Activated naive CD4-positive, alpha-beta T cell treated with anti-CD3 and anti-CD28 coated beads, Interleukin-2, amount 50 U/mL, for 16 hours (primary cell): ENCODE measurements at regions not wholly inside any gene's neighbourhood (a gene's known extent, or its start where the extent isn't known, plus 50 kb on each side); places are given as distances from the start of the nearest gene placed in this dataset.
"Not testable (repeated sequence)": the region's sequence is repeated elsewhere in the genome, so short reads cannot be mapped to it uniquely, and the experiment has no call there.

Experiments used
- DNase-seq: peaks from one replicate; pipeline ENCODE4 v3.0.0-alpha.2; 2020

- DNase-seq = no peak
Measured at GRCh38 chr5:126233256-126233655, 190.0 kb upstream of the GRAMD2B start.

DNA sequence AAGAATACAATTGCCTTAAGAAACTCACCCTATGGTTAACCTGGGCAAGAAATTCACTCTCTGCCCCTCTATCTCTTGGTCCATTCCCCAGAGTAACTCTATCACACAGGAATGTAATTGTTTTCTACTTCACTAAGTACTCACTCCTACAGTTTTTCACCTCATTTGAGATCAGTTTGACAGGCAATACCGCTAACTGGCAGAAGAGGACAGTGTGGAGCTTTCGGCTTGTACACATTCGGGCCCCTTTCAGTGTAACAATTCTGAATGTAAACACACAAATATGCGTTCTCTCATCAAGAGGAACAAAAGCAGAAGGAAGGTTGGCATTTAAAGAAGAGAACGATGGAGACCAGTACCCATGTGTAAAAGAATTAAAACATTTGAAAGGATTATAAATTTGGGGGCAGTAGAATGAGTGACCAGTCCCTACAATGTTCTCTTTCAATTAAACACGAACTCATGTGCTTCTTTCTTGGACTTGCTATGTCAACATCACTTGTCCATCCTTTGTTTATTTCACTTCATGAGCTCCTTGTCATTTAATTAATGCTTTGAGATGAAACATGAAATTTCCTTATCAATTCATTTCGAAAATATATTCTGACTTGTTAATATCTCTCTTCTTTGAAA, 188.5 kb upstream of the GRAMD2B start:
- no peak for DNase-seq

- no peak for DNase-seq
Measured at GRCh38 chr5:126235628-126236027, 187.6 kb upstream of the GRAMD2B start.

- DNase-seq = no peak
Measured at GRCh38 chr5:126236994-126237393, 186.2 kb upstream of the GRAMD2B start.

GRCh38 chr5:126248611-126249010, 174.6 kb upstream of the GRAMD2B start:
- DNase-seq = no peak

- DNase-seq = no peak
Measured at GRCh38 chr5:126251024-126251423, 172.2 kb upstream of the GRAMD2B start.

- no peak for DNase-seq
Measured at GRCh38 chr5:126253406-126253805, 169.8 kb upstream of the GRAMD2B start.

DNA sequence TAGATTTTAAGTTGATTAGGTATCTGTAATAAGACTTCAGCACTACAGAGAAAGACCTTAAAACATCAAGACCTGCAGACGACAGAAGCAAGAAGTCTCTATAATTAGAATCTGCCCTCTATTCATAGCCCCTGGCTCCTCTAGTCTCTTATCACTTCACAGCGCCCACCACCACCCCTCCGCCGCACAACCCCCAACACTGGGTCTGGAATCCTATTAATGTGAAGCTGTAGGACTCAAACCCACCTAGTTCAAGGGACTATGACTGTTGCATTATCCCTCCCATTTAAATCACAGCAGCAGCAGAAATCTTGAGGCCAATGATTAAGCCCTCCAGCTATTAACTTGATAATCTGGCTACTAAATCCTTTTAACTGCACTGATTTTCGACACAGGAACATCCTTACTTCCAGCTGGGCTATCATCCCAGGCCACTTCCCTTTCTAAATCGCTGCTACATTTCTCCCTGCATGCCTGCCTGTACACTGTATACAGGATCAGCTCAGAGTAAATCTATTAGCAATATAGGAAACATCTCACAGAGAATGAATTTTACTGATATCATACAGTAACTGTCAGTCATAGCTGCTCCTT, 159.5 kb upstream of the GRAMD2B start:
- DNase-seq = no peak

- DNase-seq = no peak
Measured at GRCh38 chr5:126265917-126266316, 157.3 kb upstream of the GRAMD2B start.

DNA sequence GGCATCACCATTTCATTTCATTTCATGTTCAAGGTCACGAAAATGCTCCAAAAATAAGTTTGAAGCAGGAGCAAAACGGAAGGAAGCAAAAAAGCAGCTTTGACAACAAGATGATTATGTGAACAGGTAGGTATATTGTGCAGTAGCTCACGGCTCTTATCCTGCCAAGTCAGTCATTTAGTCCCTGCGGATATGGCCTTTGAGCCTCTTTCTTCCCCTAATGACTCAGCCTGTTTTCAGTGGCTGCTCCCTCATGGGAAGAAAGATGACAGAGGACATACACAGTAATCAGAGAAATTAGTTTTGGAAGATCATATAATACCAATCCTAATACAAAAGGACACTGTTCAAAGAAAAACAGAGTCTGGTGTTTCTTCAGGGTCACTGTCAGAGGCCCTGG, 155.8 kb upstream of the GRAMD2B start:
- no peak for DNase-seq

DNA sequence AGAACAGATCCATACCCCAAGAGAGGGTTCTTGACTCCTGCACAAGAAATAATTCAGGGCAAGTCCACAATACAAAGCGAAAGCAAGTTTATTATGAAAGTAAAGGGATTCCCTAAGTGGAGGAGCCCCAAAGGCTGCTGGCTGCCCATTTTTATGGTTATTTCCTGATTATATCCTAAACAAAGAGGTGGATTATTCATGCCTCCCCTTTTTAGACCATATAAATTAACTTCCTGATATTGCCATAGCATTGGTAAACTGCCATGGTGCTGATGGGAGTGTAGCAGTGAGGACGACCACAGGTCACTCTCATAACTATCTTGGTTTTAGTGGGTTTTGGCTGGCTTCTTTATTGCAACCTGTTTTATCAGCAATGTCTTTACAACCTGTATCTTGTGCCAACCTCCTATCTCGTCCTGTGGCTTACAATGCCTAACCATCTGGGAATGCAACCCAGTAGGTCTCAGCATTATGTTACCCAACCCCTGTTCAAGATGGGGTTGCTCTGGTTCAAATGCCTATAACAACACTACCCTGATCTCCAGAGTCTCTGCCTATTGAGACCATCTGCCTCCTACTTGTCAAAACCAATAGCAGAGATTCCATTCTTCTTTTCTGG, 154.4 kb upstream of the GRAMD2B start:
- no peak for DNase-seq

DNA sequence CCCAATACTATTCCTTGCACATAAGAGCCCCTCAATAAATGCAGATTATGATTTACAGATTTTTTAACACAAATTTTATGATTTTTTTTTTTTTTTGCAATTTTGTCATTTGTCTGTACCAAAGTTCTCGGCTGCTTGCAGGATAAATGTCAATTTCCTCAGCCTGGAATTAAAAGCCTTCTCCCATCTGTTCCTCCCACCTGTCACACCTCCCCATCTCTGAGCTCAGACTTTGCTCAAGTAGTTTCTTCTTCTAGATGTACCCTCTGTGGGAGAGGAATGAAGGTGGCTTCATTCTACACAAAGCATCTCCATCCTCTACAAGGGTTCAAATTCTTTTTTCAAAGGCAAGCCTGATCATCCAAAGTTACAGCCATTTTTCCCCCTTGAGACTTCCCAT, 153.7 kb upstream of the GRAMD2B start:
- no peak for DNase-seq

DNA sequence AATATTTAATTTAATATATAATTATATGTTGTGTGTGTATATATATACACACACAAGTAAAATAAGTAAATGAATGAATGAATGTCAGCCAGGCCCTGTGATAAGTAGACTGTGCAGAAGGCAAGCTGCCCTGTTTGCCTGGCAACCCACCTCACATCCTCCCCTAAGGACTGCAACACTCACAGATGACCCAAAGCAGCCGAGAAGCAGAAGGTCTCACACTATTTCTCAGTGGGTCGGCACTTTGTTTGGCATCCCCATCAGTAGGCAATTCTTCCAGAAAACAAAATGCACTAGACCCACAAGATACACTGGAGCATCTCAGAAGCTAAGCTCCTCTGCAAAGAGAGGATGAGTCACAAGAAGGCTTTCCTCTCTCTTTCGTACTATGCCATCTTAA, 152.1 kb upstream of the GRAMD2B start:
- no peak for DNase-seq

DNA sequence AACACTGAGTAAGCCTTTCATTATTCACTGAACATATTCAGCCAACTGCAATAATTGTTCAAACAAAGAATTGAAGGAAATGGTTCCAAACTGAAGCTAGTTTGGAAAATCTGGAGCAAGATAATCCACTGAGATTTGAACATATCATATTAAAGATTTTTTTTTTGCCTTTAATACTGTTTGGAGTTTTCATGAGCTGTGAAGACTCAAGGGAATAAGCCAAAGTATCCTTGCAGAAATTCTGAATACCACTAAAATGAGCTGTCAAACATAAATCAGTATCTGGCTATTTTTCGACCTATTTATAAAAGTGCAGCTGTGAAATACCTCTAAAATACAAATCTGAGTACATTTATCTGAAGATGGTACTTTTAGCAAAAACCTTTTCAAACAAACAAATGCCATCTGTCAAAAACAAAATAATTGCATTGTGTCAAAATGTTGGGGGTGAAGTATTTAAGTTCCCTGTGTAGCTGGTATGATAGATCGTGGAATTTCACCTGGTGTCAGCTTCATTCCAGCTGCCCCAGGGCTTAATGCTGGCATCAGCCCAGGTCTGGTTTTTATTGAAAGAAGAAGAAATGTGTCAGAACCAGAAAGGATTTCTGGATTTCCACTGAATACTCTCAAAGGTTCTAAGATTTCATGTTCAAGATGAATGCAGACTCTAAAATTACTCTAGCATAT, 149.0 kb upstream of the GRAMD2B start:
- no peak for DNase-seq

DNA sequence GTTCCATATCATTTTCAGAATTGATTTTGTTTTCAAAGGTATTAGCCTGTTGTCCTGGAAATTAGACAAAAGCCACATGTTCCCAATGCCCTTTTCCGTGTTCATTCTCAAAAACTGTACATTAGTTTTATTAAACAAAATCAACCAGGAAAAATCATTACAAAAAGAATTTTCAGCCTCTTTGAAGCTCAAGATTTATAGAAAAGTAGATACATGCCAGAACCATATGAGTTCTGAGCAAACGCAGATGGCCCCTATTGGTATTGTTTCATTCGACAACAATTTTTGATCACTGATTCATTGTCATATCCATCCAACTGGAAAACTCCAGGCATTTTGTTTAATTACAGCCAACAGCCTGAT, 148.5 kb upstream of the GRAMD2B start:
- no peak for DNase-seq

GRCh38 chr5:126277762-126278161, 145.4 kb upstream of the GRAMD2B start:
- DNase-seq = no peak

GRCh38 chr5:126280343-126280742, 142.9 kb upstream of the GRAMD2B start:
- DNase-seq = no peak

DNA sequence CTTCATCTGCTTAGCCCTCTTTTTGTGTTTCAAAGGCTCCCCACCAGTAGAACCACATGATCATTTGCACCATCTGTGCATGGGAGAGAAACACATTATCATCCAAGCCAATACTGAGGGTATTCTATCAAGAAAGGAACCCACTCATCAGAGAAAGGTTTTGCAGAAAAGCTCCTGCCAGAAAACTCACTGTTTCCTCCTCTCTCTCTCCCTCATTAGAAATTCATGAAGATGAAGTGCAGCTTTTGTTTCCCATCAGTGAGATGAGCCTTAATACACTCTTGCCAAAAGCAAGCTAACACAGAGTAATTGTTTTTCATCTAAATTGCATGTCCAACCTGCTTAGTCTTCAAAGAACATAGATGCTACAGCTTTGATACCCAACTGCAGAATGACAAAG, 142.4 kb upstream of the GRAMD2B start:
- DNase-seq = no peak

- no peak for DNase-seq
Measured at GRCh38 chr5:126284977-126285696, 138.1 kb upstream of the GRAMD2B start.

DNA sequence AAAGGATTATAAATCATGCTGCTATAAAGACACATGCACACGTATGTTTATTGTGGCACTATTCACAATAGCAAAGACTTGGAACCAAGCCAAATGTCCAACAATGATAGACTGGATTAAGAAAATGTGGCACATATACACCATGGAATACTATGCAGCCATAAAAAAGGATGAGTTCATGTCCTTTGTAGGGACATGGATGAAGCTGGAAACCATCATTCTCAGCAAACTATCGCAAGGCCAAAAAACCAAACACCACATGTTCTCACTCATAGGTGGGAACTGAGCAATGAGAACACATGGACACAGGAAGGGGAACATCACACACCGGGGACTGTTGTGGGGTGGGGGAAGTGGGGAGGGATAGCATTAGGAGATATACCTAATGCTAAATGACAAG, 127.1 kb upstream of the GRAMD2B start:
- DNase-seq = not testable (repeated sequence)

DNA sequence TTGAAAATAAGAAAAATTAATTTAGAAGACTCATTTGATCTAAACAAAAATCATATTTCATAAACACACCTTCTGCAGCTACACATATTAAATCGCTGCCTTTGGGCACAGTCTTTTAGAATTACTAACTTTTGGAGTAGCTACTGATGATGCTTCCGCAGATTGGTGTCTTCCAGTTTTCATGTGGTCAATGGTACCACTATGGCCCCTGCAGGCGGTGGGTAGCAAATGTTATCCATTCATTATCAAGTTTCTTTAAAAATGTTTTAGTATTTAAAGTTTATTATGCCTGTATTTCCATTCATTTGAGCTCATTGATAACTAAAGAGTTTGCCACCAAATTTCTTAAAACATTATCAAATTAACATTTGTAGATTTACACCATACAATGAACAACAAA, 122.9 kb upstream of the GRAMD2B start:
- DNase-seq = no peak

GRCh38 chr5:126301056-126301455, 122.2 kb upstream of the GRAMD2B start:
- DNase-seq = no peak

GRCh38 chr5:126309860-126310259, 113.3 kb upstream of the GRAMD2B start:
- no peak for DNase-seq

DNA sequence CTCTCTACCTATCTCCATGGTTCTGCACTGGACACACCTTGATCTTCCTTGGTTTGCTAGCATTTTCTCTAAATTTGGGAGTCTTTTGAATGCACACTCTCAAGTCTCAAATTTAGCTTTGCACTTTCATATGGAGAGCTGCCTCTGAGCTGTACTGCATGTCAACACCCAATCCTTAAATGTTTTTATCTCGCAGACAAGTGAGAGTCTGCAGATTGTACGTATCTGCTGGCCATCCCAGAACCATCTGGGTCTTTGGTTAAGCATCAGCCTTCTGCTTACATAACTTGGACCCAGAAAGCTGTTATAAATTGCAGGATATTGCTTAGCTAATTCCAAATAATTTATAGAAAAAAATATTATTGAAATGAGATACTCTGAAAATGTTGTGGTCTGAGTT, 111.4 kb upstream of the GRAMD2B start:
- DNase-seq = no peak
